Coronary artery (tissue), 2 donors: ENCODE measurements at regions not wholly inside any gene's neighbourhood (a gene's known extent, or its start where the extent isn't known, plus 50 kb on each side); places are given as distances from the start of the nearest gene placed in this dataset.

ENCODE experiments used
- DNase-seq: peaks from one replicate; pipeline ENCODE4 v3.0.0-alpha.2; 2017; ENCODE audit warnings: low spot score
- H3K27ac ChIP-seq, 2 donors: fragments of 200-600 bp; sonication (generic); one replicate each; pipeline ENCODE4 v1.5.1; 2016 to 2019
- H3K4me3 ChIP-seq: fragments of 200-600 bp; sonication (generic); 2 replicates; pipeline ENCODE4 v1.5.1; 2016; ENCODE audit warnings: mild to moderate bottlenecking, moderate library complexity
- TF ChIP-seq, protein P1 (sequence below): fragments of 200-600 bp; sonication (generic); IDR thresholded peaks from one replicate; pipeline ENCODE4 v1.5.1; 2019; ENCODE audit warnings: antibody characterized with exemption

GRCh38 chr6:115004982-115005381, 662.2 kb upstream of the HS3ST5 start:
- DNase-seq, result no peak

DNA sequence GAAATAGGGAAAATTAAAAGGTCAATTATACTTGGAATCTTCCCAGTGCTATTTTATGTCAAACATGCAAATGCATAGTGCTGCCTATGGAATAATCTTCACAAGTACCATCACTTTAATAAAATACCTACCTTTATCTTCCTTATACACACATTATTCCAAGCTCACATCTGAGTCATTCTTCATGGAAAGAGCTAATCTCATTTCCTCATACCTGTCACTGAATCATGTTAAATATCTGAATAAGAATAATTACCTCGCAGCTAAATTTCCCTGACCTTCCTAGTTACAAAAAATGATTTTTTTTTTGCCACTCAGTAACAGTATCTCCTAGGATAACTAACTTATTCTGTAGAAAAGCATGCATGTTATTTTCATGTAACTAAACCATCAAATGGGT, 661.4 kb upstream of the HS3ST5 start:
- Histone ChIP-seq H3K27ac (no peak overlapping the region), H3K4me3 (no peak overlapping the region)
- TF ChIP-seq, protein P1, sequence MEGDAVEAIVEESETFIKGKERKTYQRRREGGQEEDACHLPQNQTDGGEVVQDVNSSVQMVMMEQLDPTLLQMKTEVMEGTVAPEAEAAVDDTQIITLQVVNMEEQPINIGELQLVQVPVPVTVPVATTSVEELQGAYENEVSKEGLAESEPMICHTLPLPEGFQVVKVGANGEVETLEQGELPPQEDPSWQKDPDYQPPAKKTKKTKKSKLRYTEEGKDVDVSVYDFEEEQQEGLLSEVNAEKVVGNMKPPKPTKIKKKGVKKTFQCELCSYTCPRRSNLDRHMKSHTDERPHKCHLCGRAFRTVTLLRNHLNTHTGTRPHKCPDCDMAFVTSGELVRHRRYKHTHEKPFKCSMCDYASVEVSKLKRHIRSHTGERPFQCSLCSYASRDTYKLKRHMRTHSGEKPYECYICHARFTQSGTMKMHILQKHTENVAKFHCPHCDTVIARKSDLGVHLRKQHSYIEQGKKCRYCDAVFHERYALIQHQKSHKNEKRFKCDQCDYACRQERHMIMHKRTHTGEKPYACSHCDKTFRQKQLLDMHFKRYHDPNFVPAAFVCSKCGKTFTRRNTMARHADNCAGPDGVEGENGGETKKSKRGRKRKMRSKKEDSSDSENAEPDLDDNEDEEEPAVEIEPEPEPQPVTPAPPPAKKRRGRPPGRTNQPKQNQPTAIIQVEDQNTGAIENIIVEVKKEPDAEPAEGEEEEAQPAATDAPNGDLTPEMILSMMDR, result no peak
- DNase-seq, result no peak

More at GRCh38 chr6:115004982-115005381, 662.2 kb upstream of the HS3ST5 start:
- Histone ChIP-seq H3K4me3 (no peak overlapping the region), H3K27ac (no peak overlapping the region)
- TF ChIP-seq, protein P1, result no peak

DNA sequence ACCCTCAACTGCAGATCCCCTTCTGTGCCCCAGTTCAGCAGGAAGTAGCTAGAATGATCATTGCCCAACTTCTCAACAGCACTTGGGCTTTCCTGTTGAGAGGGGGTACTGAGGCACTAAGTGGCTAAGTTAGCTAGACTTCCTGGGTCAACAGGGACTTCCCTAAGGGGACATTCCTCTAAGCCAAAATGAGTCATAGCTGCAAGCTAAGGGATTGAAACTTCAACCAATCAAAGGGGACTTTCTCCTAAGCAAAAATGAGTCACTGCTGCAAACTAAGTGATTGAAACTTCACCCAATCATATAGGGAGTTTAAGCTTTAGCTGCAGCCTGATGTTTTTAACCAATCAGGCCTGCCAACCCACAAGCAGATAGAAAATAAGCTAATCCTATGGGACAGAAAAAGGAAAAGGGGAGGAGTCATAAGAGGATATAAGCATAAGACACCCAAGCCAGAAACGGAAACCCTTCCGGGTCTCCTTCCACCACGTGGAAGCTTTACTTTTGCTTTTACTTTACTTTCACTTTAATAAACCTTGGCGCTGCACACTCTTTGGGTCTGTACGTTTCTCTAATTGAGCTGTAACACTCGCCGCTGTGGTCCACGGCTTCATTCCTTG, 659.0 kb upstream of the HS3ST5 start:
- TF ChIP-seq, protein P1, result no peak

GRCh38 chr6:115000736-115001135, 657.9 kb upstream of the HS3ST5 start:
- Histone ChIP-seq H3K27ac (no peak overlapping the region), H3K4me3 (no peak overlapping the region)
- TF ChIP-seq, protein P1, result no peak
- DNase-seq, result no peak

More for the DNA sequence above, 659.0 kb upstream of the HS3ST5 start:
- no peak for DNase-seq
- Histone ChIP-seq H3K4me3 (no peak overlapping the region), H3K27ac (no peak overlapping the region)

DNA sequence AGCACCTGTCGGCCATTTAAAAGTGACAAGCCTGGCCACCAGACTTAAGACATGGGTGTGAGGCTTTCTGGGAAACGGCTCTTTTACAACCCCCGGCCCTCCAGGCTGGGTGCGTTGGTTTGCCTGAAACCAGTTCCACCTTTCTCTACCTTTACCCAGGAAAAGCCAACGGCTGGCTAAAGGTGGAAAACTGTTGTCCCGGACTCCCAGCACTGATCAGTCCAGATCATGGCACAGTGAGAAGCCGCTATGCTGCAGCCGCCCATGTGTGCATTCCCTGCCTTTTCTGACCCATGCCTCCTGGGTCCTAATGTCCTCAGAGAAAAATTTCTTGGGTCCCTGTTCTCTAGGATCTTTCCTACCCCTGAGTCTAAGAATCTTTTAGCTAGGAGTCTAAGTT, 655.7 kb upstream of the HS3ST5 start:
- Histone ChIP-seq H3K4me3 (no peak overlapping the region), H3K27ac (no peak overlapping the region)
- TF ChIP-seq, protein P1, result no peak
- DNase-seq, result no peak

DNA sequence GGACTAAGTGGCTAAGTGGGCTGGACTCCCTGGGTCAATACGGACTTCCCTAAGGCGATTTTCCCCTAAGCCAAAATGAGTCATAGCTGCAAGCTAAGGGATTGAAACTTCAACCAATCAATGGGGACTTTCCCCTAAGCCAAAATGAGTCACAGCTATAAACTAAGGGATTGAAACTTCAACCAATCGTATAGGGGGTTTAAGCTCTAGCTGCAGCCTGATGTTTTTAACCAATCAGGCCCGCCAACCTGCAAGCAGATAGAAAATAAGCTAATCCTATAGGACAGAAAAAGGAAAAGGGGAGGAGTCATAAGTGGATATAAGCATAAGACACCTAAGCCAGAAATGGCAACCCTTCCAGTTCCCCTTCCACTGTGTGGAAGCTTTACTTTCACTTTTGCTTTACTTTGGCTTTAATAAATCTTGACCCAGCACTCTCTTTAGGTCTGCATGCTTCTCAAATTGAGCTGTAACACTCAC, 655.0 kb upstream of the HS3ST5 start:
- no peak overlapping the region for H3K27ac ChIP-seq
- DNase-seq, result no peak
- H3K4me3 ChIP-seq, result no peak overlapping the region
- TF ChIP-seq, protein P1, result no peak

- no peak for DNase-seq
- Histone ChIP-seq H3K27ac (no peak overlapping the region), H3K4me3 (no peak overlapping the region)
- TF ChIP-seq, protein P1, result no peak
These were observed 652.7 kb upstream of the HS3ST5 start for GRCh38 chr6:114995526-114995925.
